T47D (cell line): ENCODE measurements at regions not wholly inside any gene's neighbourhood (a gene's known extent, or its start where the extent isn't known, plus 50 kb on each side); places are given as distances from the start of the nearest gene placed in this dataset.
"Not testable (repeated sequence)": the region's sequence is repeated elsewhere in the genome, so short reads cannot be mapped to it uniquely, and the experiment has no call there.

Source experiments
- DNase-seq, 2 experiments: peaks; one replicate each; pipeline versions ENCODE4 v3.0.0 to v3.0.0-alpha.2; 2011 to 2012; ENCODE audit warnings: low read depth in 1 of 2, low spot score in 1 of 2
- JUND ChIP-seq: IDR thresholded peaks from 2 replicates; pipeline ENCODE4 v1.6.1; 2012; ENCODE audit warnings: low read depth
- in situ Hi-C: cut with HindIII; loops from 2 replicates; pipeline ENCODE4 v1.10.0; 2016; ENCODE audit warnings: low sequenced_read_pairs, low pct_unique_long_range_greater_than_20kb

DNA sequence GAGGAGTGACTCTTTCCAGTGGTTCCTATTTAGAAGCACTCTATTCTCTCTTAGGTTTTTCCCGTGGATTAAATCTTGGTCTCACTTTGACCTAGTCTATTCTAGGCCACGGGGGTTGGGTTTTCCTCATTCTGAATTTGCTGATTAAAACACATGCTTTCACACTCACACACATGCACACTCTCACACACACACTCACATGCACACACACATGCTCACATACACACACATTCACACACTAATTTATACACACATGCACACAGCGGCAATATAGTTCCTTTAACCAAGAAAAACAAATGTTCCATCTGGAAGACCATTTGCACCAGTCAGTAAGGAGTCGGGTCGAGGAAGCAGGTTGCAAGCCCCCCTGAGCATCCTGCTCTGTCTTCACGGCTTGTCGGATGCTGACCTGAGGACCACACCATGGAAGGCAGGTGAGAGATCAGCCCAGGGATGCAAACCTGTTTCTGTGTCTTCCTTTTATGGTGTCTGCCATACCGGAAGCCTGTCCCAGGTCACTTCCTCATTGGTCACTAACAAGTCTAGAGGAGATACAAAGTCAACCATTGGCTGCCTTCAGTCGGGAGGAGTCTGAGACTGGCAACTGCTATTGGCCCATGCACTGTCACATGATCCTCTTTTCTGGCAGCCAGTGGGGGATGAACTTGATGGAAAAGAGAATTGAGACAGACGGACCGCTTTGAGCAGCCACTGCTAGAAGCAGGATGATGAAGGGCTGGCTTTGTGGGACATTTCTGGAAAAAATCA lies 330.8 kb downstream of the FGFR2 start:
- in situ Hi-C loops, result no loop called here
- no peak for TF ChIP-seq JUND
- no peak for DNase-seq

GRCh38 chr10:121268363-121268762 lies 329.9 kb downstream of the FGFR2 start:
- in situ Hi-C loops, result no loop called here
- DNase-seq, result no peak
- TF ChIP-seq JUND, result no peak

- no peak for DNase-seq
- TF ChIP-seq JUND, result no peak
- in situ Hi-C loops, result no loop called here
Measured at GRCh38 chr10:121268863-121269432, 329.3 kb downstream of the FGFR2 start.

GRCh38 chr10:121270906-121271305 lies 327.3 kb downstream of the FGFR2 start:
- no peak for TF ChIP-seq JUND
- in situ Hi-C loops, result no loop called here
- DNase-seq, result no peak

DNA sequence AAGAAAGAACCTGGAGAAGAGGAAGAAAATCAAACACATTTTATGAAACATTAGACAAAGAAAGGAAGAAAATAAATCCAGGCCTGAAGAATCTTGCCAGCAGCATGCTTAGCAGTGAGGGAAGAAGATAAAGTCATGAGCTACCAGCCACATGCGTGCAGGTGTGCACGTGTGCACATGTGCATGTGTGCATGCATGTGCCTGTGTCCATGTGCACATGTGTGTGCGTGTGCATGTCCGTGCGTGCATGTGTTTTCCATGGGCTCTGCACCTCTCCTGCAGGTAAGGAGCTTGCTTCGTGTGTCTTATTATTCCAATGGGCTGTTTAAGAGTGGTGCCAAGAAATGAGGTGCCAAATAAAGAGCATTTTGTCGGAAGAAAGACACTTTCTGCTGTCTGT lies 322.2 kb downstream of the FGFR2 start:
- in situ Hi-C loops, result no loop called here
- no peak for DNase-seq
- TF ChIP-seq JUND, result no peak

GRCh38 chr10:121276822-121277221 lies 321.4 kb downstream of the FGFR2 start:
- no peak for DNase-seq

GRCh38 chr10:121278386-121278785 lies 319.9 kb downstream of the FGFR2 start:
- in situ Hi-C loops, DNase-seq: not testable (repeated sequence)

More at GRCh38 chr10:121276822-121277221, 321.4 kb downstream of the FGFR2 start:
- no peak for TF ChIP-seq JUND
- in situ Hi-C loops, result no loop called here

GRCh38 chr10:121281576-121281975 lies 316.7 kb downstream of the FGFR2 start:
- peak in 1 of 2 experiments; percentile 44 for DNase-seq
- no peak for TF ChIP-seq JUND
- in situ Hi-C loops, result no loop called here

- no peak for DNase-seq
- in situ Hi-C loops, result no loop called here
- no peak for TF ChIP-seq JUND
Measured at GRCh38 chr10:121282264-121282663, 316.0 kb downstream of the FGFR2 start.

DNA sequence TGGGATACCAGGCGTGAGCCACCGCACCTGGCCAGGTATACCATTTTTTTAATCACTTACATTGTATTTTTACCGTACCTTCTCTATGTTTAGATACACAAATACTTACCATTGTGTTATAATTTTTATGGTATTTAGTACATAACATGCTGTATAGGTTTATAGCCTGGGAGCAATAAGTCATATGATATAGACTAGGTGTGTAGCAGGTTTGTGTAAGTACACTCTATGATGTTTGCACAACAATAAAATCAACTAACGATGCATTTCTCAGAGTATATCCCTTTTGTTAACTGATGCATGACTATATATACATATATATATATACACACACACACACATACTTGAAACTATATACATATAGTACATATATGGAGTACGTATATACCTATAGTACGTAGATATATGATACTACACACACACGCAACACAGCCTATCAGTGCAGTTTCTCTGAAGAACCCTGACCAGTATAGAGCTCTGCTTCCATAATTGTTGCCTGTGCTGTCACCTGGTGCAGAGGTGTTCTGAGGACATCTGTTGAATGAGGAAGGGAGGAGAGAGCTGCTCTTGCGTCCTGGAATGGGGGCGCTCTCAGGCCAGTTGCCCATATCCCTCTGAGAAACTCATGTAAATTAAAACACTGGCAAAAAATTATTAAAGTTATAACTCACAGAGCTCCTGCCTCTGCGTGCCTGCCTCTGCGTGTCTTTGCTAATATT lies 315.3 kb downstream of the FGFR2 start:
- in situ Hi-C loops, result no loop called here
- no peak for DNase-seq
- no peak for TF ChIP-seq JUND

DNA sequence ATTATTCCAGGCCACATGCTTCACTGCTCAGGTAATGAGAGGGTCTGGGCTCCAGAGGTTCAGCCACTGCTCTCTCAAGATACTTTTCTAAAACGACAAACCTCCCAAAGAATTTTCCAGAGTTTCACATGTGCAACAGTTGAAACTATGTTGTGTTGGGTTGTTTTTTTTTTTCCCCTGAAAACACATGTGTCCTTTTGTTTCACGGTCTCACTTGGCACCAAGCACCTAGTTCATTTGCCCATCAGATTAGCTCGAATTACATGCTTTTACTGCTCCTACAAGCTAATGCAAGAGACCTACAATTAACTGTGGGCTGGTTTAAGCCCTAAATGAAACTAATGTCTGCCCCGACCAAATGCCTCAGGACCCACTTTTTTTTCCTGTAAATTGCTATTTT lies 313.3 kb downstream of the FGFR2 start:
- in situ Hi-C loops, result no loop called here
- DNase-seq, result peak in 1 of 2 experiments; percentile 60
- no peak for TF ChIP-seq JUND

GRCh38 chr10:121285406-121286196 lies 312.6 kb downstream of the FGFR2 start:
- peak in 1 of 2 experiments; percentile 9 for DNase-seq
- in situ Hi-C loops, result no loop called here
- no peak for TF ChIP-seq JUND

DNA sequence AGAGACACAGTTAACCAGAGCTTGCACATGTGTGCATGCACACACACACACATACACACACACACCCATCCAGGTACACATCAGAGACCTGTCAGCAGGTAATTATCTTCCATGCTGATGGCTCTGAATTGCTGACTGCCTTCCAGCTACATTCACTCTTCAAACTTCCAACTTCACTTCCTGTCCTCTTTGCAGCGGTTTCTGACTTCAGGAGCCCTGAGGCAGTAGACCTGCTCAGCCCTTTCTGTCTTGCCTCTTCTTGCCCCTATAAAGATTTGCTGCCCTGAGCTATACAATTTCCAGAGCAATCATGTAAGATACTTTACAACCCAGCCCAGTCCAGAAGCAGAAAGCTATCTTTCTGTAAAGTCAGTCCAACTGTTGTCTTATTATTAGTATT lies 310.2 kb downstream of the FGFR2 start:
- in situ Hi-C loops, result no loop called here
- TF ChIP-seq JUND, result no peak
- DNase-seq, result no peak
